GM19397 (cell line): ENCODE measurements at regions not wholly inside any gene's neighbourhood (a gene's known extent, or its start where the extent isn't known, plus 50 kb on each side); places are given as distances from the start of the nearest gene placed in this dataset.

Source experiments
- ATAC-seq: cut with Tn5 transposase; IDR thresholded peaks from one replicate; pipeline ENCODE4 v1.9.1; 2021; ENCODE audit warnings: mild to moderate bottlenecking, moderate library complexity; ENCODE audit not compliant: unreplicated experiment

DNA sequence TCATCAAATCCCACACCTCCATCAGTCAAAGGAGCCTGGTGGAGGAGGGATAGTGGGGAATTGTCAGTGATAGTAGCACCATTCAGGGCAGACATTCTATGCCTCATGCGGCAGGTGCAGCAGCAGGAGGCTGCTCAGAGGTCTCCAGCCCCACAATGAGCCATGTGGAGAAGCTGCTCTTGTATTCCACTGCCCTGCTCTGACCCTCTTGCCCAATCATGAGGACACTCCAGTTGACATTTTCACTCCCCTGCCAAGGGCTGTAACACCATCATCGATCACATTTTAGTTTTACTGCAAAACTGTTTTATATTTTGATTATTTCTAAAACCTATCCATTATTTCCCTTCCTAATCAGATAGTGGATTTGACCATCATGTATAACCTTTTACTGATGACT, 487.6 kb upstream of the KLHL29 start:
- ATAC-seq: no peak

DNA sequence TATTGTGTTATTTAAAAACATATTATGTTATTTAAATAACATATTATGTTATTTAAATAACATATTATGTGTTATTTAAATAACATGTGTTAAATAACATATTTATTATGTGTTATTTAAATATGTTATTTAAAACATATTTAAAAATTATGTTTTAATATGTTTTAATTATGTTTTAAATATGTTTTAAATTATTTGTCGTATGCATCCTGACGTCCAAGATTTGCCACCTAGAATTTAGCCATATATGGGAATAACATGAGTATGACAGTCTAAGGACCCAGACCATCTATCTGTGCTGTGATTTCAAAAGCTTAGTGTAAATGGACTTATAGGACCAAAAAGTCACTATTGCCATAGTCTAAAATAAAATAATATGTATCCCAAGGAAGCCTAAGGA, 484.3 kb upstream of the KLHL29 start:
- ATAC-seq: no peak

DNA sequence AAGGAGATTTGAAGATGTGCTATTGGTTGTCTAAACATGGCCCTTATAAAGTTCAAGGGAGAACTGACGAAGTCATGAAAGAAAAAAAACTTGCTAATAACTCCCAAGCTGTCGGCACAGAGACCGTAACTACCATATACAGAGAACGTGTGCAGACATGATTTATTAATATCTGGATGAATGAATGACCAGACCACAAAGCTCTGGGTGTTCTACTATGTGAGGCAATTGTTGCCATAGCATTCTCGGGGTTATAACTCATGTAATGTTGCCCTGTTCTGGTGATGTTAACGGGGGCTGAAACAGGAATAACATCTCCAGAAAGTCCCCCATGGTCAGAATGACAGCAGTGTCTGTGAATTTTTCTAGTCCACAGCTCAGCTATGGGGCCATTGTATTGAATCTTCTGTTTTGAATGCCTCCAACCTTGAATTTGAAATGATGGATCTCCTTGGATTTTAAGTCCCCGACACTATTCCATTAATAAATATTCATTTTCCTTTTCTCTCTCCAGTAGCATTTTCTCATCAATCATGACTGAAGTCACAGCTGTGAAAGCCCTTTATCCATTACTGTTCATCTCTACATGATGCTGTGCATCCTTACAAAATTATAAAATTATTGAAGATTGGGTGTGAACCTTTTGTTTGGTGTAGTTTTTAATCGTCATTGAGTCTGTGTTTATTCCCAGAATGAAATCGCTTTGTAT, 483.4 kb upstream of the KLHL29 start:
- ATAC-seq: no peak

DNA sequence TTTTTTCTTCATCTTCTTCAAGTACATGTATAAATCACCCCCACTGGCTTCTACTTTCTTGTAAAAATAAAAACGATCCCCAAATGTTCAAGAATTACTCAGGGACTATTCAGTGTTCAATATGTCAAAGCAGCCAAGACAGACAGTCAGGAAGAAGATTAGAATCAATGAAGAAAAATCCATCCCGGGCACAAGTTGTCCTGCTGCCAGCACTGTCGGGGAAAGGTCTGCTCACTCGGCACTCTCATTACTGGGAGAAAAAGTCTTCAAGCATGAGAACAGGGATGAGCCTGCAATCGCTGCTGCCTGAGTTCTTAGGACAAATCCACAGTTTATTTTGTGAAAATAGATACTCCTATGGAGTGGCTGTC, 482.8 kb upstream of the KLHL29 start:
- no peak for ATAC-seq

- no peak for ATAC-seq
These were observed 482.3 kb upstream of the KLHL29 start for GRCh38 chr2:22902662-22903165.

DNA sequence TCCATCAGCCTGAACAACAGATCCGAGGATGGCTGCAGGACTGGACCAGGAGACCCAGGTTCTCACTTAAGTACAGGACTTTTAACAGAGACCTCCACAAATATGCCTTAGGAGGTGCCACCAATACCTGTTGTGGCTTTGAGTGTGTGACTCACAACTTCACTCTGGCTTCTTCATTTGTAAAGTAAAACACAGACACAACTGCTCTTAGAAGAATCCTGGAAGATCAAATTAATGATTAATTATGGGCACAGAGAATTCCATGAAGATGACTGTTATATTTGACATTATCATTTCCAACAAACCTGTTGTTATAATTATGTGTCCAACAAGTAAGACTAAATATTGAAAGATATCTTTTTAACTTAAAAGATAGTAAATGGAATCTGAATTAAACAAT, 481.4 kb upstream of the KLHL29 start:
- no peak for ATAC-seq

DNA sequence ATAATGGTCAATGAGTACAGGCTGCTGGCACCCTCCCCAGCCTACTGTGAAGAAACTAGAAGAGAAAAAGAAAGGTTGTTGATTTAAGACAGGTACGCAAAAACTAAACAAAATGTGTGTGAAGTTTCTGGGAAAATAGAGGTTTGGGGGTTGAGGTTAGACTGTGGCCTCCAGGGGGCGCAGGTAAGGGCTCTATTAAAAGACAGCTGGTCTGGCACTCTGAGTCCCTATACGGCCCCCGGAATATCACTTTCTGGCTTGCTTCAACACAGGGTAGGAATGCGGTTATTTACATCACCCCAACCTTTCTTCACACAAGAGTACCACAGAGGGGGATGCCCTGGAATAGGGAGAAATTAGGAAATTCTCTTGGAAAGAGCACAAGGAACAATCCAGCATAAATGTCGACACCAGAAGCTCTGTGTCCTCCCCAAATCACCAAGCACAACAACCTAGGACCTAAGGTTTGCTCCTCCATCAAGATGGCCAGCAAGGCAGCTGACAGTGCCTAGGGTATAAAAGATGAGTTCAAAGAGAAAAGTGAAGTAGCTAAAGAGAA, 480.8 kb upstream of the KLHL29 start:
- no peak for ATAC-seq

- no peak for ATAC-seq
These were observed 477.6 kb upstream of the KLHL29 start for GRCh38 chr2:22907330-22907729.

DNA sequence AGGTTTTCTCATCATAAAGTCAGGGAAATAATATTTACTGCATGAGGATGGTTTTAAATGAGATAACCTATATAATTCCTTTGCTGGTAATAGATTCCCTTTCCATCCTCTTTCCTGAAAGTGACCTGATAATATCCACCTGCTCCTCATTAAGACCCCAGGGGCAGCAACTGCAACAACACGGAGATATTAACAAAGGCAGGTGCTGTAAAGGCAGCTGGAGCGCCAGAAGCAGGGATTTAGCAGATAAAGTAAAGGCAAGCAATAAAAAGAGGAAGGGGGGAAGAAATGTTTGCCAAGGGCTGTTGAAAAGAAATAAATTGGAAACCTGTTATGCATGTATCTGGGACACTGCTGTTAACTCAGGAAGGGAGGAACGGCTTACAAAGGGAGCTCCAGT, 472.6 kb upstream of the KLHL29 start:
- ATAC-seq: no peak

GRCh38 chr2:22929998-22930397, 455.0 kb upstream of the KLHL29 start:
- ATAC-seq: no peak

DNA sequence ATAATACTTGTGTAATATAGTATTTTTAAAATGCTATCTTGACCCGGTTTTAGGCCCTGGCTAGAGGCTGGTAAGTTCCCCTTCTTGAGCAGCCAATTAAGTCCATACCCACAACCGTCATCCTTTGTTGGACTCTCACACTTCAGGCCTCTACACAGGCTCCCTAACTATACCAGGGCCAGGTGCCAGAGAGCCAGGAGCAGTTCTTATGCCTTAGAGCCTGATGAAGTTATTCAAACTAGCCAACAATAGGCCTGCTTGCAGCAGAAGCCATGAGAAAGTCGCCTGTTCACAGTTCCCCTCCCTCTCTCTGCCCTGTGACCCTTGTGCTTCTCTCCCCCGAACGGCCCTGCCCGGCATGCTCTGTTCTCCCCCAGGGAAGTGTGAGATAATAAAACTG, 454.2 kb upstream of the KLHL29 start:
- ATAC-seq: no peak

- no peak for ATAC-seq
These were observed 452.7 kb upstream of the KLHL29 start for GRCh38 chr2:22932288-22932687.

GRCh38 chr2:22934747-22935146, 450.2 kb upstream of the KLHL29 start:
- ATAC-seq: no peak

GRCh38 chr2:22942441-22942840, 442.5 kb upstream of the KLHL29 start:
- ATAC-seq: no peak

GRCh38 chr2:22944143-22944542, 440.8 kb upstream of the KLHL29 start:
- no peak for ATAC-seq

DNA sequence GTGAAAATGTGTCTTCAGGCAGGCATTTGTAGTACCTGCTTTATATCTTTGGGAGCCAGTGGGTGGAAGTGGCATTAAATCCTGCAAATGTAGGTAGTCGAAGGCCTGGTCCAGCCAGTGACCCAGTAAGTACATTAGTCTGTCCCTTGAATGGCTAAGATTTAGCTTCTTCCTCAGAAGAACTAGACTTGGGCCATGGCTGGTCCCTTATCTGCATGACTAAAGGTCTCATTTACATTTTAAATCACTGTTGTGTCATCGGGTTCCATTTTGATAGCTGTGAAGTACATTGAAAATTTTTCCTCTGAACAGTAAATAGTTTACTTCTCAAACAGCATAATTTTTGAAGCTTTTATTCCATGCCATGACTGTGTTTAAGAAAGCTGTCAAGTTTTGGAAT, 438.4 kb upstream of the KLHL29 start:
- no peak for ATAC-seq

- ATAC-seq: no peak
These were observed 437.2 kb upstream of the KLHL29 start for GRCh38 chr2:22947741-22948140.

- ATAC-seq: no peak
These were observed 434.5 kb upstream of the KLHL29 start for GRCh38 chr2:22950431-22950830.

GRCh38 chr2:22952656-22953225, 432.2 kb upstream of the KLHL29 start:
- ATAC-seq: no peak

DNA sequence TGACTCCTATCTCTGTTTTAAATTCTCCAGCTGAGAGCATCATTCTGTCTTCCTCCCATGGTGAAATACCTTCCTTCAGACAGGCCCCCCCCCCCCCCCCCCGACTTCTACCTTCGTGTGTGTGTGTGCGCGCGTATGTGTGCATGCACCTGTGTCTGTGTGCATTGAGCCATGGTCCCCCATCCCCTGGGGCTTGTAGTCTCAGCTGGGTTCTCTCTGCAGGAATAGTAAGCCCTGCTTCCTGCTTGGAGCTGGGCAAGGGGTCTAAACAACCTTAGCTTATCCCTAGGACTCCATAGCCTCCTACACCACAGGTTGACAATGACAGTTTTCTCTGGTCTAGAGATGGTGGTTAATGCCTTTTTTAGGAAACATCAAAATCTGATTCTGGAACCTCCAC, 427.5 kb upstream of the KLHL29 start:
- ATAC-seq: no peak

DNA sequence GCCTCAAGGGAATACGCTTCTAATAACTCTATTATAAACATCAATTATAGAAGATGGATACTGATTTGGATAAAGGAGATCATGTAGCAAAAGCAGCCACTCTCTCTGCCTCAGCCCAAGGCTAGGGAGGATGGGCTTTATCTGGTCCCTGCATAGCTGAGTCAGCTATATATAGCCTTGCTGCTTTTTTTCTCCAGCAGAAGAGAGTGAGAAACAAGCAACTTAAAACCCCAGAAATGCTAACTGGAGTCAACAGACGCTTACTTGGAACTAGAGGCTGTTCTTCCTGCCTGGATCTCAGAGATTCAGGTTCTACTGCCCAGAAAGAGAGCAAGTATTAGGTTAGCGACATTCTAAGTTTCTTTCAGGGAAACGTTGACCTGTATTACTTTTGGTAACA, 426.7 kb upstream of the KLHL29 start:
- ATAC-seq: no peak

GRCh38 chr2:22967756-22968155, 417.2 kb upstream of the KLHL29 start:
- no peak for ATAC-seq
